ENCODE measurements at regions not wholly inside any gene's neighbourhood (a gene's known extent, or its start where the extent isn't known, plus 50 kb on each side); places are given as distances from the start of the nearest gene placed in this dataset.

- H3K4me3 Mint-ChIP-seq, result no peak overlapping the region
- H3K27me3 Mint-ChIP-seq, result peaks cover 11% of the 10 kb centered on the region
- H3K9me3 Mint-ChIP-seq, result no peaks in the 10 kb centered on the region
- no peaks in the 10 kb centered on the region for H3K4me1 Mint-ChIP-seq
- no peak overlapping the region for H3K27ac Mint-ChIP-seq
- no peaks in the 10 kb centered on the region for H3K36me3 Mint-ChIP-seq
Measured at GRCh38 chr1:175845985-175846384, 102.6 kb upstream of the TNR start.

- H3K9me3 Mint-ChIP-seq, result no peaks in the 10 kb centered on the region
- no peaks in the 10 kb centered on the region for H3K36me3 Mint-ChIP-seq
- no peak overlapping the region for H3K27ac Mint-ChIP-seq
- H3K4me3 Mint-ChIP-seq, result no peak overlapping the region
- H3K4me1 Mint-ChIP-seq, result no peaks in the 10 kb centered on the region
- H3K27me3 Mint-ChIP-seq, result peaks cover 10% of the 10 kb centered on the region
Measured at GRCh38 chr1:175845338-175845737, 101.9 kb upstream of the TNR start.

- H3K27ac Mint-ChIP-seq, result no peak overlapping the region
- no peaks in the 10 kb centered on the region for H3K4me1 Mint-ChIP-seq
- H3K4me3 Mint-ChIP-seq, result no peak overlapping the region
- H3K27me3 Mint-ChIP-seq, result peaks cover 11% of the 10 kb centered on the region
- no peaks in the 10 kb centered on the region for H3K9me3 Mint-ChIP-seq
- H3K36me3 Mint-ChIP-seq, result no peaks in the 10 kb centered on the region
Measured at GRCh38 chr1:175844877-175845276, 101.5 kb upstream of the TNR start.

- H3K27me3 Mint-ChIP-seq, result peaks cover 20% of the 10 kb centered on the region
- no peaks in the 10 kb centered on the region for H3K36me3 Mint-ChIP-seq
- H3K27ac Mint-ChIP-seq, result no peak overlapping the region
- no peak overlapping the region for H3K4me3 Mint-ChIP-seq
- H3K9me3 Mint-ChIP-seq, result no peaks in the 10 kb centered on the region
- H3K4me1 Mint-ChIP-seq, result no peaks in the 10 kb centered on the region
Measured at GRCh38 chr1:175842550-175842949, 99.2 kb upstream of the TNR start.

- Mint-ChIP-seq H3K4me1 (no peaks in the 10 kb centered on the region), H3K27ac (no peak overlapping the region), H3K36me3 (no peaks in the 10 kb centered on the region), H3K4me3 (no peak overlapping the region), H3K27me3 (peaks cover 17% of the 10 kb centered on the region), H3K9me3 (no peaks in the 10 kb centered on the region)
Measured at GRCh38 chr1:175841738-175842187, 98.4 kb upstream of the TNR start.

- H3K4me1 Mint-ChIP-seq, result no peaks in the 10 kb centered on the region
- H3K9me3 Mint-ChIP-seq, result no peaks in the 10 kb centered on the region
- H3K4me3 Mint-ChIP-seq, result no peak overlapping the region
- no peaks in the 10 kb centered on the region for H3K36me3 Mint-ChIP-seq
- H3K27me3 Mint-ChIP-seq, result peaks cover 17% of the 10 kb centered on the region
- H3K27ac Mint-ChIP-seq, result no peak overlapping the region
Measured at GRCh38 chr1:175840787-175841186, 97.4 kb upstream of the TNR start.

- H3K36me3 Mint-ChIP-seq, result no peaks in the 10 kb centered on the region
- H3K27me3 Mint-ChIP-seq, result peaks cover 15% of the 10 kb centered on the region
- no peaks in the 10 kb centered on the region for H3K9me3 Mint-ChIP-seq
- H3K27ac Mint-ChIP-seq, result no peak overlapping the region
- no peaks in the 10 kb centered on the region for H3K4me1 Mint-ChIP-seq
- no peak overlapping the region for H3K4me3 Mint-ChIP-seq
Measured at GRCh38 chr1:175839779-175840669, 96.6 kb upstream of the TNR start.

- no peaks in the 10 kb centered on the region for H3K4me1 Mint-ChIP-seq
Measured at GRCh38 chr1:175834597-175834996, 91.2 kb upstream of the TNR start.

GRCh38 chr1:175833951-175834350 is 90.6 kb upstream of the TNR start:
- H3K36me3 Mint-ChIP-seq, result no peaks in the 10 kb centered on the region
- no peaks in the 10 kb centered on the region for H3K4me1 Mint-ChIP-seq
- peaks cover 11% of the 10 kb centered on the region for H3K9me3 Mint-ChIP-seq
- H3K27me3 Mint-ChIP-seq, result peaks cover 7% of the 10 kb centered on the region
- H3K4me3 Mint-ChIP-seq, result no peak overlapping the region
- H3K27ac Mint-ChIP-seq, result no peak overlapping the region

More at GRCh38 chr1:175834597-175834996, 91.2 kb upstream of the TNR start:
- Mint-ChIP-seq H3K36me3 (no peaks in the 10 kb centered on the region), H3K27ac (no peak overlapping the region), H3K27me3 (peaks cover 11% of the 10 kb centered on the region), H3K4me3 (no peak overlapping the region), H3K9me3 (peaks cover 7% of the 10 kb centered on the region)

- Mint-ChIP-seq H3K27me3 (peaks cover 7% of the 10 kb centered on the region), H3K4me1 (no peaks in the 10 kb centered on the region), H3K36me3 (no peaks in the 10 kb centered on the region), H3K9me3 (peaks cover 11% of the 10 kb centered on the region), H3K4me3 (no peak overlapping the region), H3K27ac (no peak overlapping the region)
Measured at GRCh38 chr1:175833502-175833901, 90.1 kb upstream of the TNR start.

- H3K36me3 Mint-ChIP-seq, result no peaks in the 10 kb centered on the region
- no peak overlapping the region for H3K4me3 Mint-ChIP-seq
- H3K27me3 Mint-ChIP-seq, result peaks cover 5% of the 10 kb centered on the region
- peaks cover 11% of the 10 kb centered on the region for H3K9me3 Mint-ChIP-seq
- no peaks in the 10 kb centered on the region for H3K4me1 Mint-ChIP-seq
- H3K27ac Mint-ChIP-seq, result no peak overlapping the region
Measured at GRCh38 chr1:175830500-175830899, 87.1 kb upstream of the TNR start.

GRCh38 chr1:175829845-175830244 is 86.5 kb upstream of the TNR start:
- Mint-ChIP-seq H3K27me3 (peaks cover 7% of the 10 kb centered on the region), H3K4me3 (no peak overlapping the region), H3K27ac (no peak overlapping the region), H3K4me1 (no peaks in the 10 kb centered on the region), H3K36me3 (no peaks in the 10 kb centered on the region), H3K9me3 (peaks cover 11% of the 10 kb centered on the region)

GRCh38 chr1:175826705-175827104 is 83.3 kb upstream of the TNR start:
- H3K4me1 Mint-ChIP-seq, result no peaks in the 10 kb centered on the region
- H3K27me3 Mint-ChIP-seq, result peaks cover 6% of the 10 kb centered on the region
- no peak overlapping the region for H3K27ac Mint-ChIP-seq
- H3K36me3 Mint-ChIP-seq, result no peaks in the 10 kb centered on the region
- H3K9me3 Mint-ChIP-seq, result peaks cover 7% of the 10 kb centered on the region
- H3K4me3 Mint-ChIP-seq, result no peak overlapping the region

GRCh38 chr1:175824079-175824478 is 80.7 kb upstream of the TNR start:
- no peak overlapping the region for H3K4me3 Mint-ChIP-seq
- peaks cover 6% of the 10 kb centered on the region for H3K9me3 Mint-ChIP-seq
- H3K36me3 Mint-ChIP-seq, result no peaks in the 10 kb centered on the region
- peaks cover 8% of the 10 kb centered on the region for H3K27me3 Mint-ChIP-seq
- no peak overlapping the region for H3K27ac Mint-ChIP-seq
- H3K4me1 Mint-ChIP-seq, result no peaks in the 10 kb centered on the region

- H3K4me1 Mint-ChIP-seq, result no peaks in the 10 kb centered on the region
- peaks cover 8% of the 10 kb centered on the region for H3K27me3 Mint-ChIP-seq
- H3K36me3 Mint-ChIP-seq, result no peaks in the 10 kb centered on the region
- peaks cover 6% of the 10 kb centered on the region for H3K9me3 Mint-ChIP-seq
- H3K4me3 Mint-ChIP-seq, result no peak overlapping the region
- H3K27ac Mint-ChIP-seq, result no peak overlapping the region
Measured at GRCh38 chr1:175823406-175823805, 80.0 kb upstream of the TNR start.

- no peak overlapping the region for H3K27ac Mint-ChIP-seq
- H3K27me3 Mint-ChIP-seq, result peaks cover 8% of the 10 kb centered on the region
- H3K4me1 Mint-ChIP-seq, result no peaks in the 10 kb centered on the region
- H3K4me3 Mint-ChIP-seq, result no peak overlapping the region
- H3K9me3 Mint-ChIP-seq, result peaks cover 6% of the 10 kb centered on the region
- no peaks in the 10 kb centered on the region for H3K36me3 Mint-ChIP-seq
Measured at GRCh38 chr1:175822580-175822979, 79.2 kb upstream of the TNR start.
